H9 (cell line): ENCODE measurements at regions not wholly inside any gene's neighbourhood (a gene's known extent, or its start where the extent isn't known, plus 50 kb on each side); places are given as distances from the start of the nearest gene placed in this dataset.

Experiments used
- DNase-seq: peaks from one replicate; pipeline ENCODE4 v3.0.0-alpha.2; 2017
- H2AFZ ChIP-seq: one replicate; pipeline ENCODE4 v1.6.1; 2013; ENCODE audit warnings: mild to moderate bottlenecking, low read length, control low read depth, moderate library complexity
- H2AK5ac ChIP-seq: 2 replicates; pipeline ENCODE4 v1.6.1; 2013; ENCODE audit warnings: low read length, control low read depth, mixed read lengths; ENCODE audit not compliant: insufficient read length
- H2BK120ac ChIP-seq: one replicate; pipeline ENCODE4 v1.6.1; 2013; ENCODE audit warnings: low read depth, mild to moderate bottlenecking, low read length, control low read depth, inconsistent platforms; ENCODE audit not compliant: poor library complexity, severe bottlenecking
- H2BK12ac ChIP-seq: 2 replicates; pipeline ENCODE4 v1.6.1; 2013; ENCODE audit warnings: low read length, control low read depth, mixed read lengths, low read depth; ENCODE audit not compliant: insufficient read length
- H2BK15ac ChIP-seq: 2 replicates; pipeline ENCODE4 v1.6.1; 2013; ENCODE audit warnings: low read depth, low read length, control low read depth
- H2BK20ac ChIP-seq: one replicate; pipeline ENCODE4 v1.6.1; 2013; ENCODE audit warnings: low read depth, mild to moderate bottlenecking, low read length, control low read depth, inconsistent platforms; ENCODE audit not compliant: poor library complexity, severe bottlenecking
- H2BK5ac ChIP-seq: 2 replicates; pipeline ENCODE4 v1.6.1; 2013; ENCODE audit warnings: low read length, control low read depth, mixed read lengths; ENCODE audit not compliant: insufficient read length
- H3K14ac ChIP-seq: 2 replicates; pipeline ENCODE4 v1.6.1; 2013; ENCODE audit warnings: low read length, control low read depth; ENCODE audit not compliant: insufficient read depth
- H3K18ac ChIP-seq: 2 replicates; pipeline ENCODE4 v1.6.1; 2013; ENCODE audit warnings: low read depth, mild to moderate bottlenecking, mixed read lengths, low read length, control low read depth; ENCODE audit not compliant: insufficient read length
- H3K23ac ChIP-seq: 2 replicates; pipeline ENCODE4 v1.6.1; 2013; ENCODE audit warnings: low read length, control low read depth, mixed read lengths, low read depth; ENCODE audit not compliant: insufficient read length
- H3K23me2 ChIP-seq: 2 replicates; pipeline ENCODE4 v1.6.1; 2013; ENCODE audit warnings: low read depth, mild to moderate bottlenecking, mixed read lengths, low read length, control low read depth; ENCODE audit not compliant: insufficient read length, poor library complexity, severe bottlenecking
- H3K27ac ChIP-seq: 2 replicates; pipeline ENCODE4 v1.5.1; 2013; ENCODE audit warnings: low read length, control low read depth, mixed read lengths, low read depth; ENCODE audit not compliant: insufficient read length
- H3K27me3 ChIP-seq: 2 replicates; pipeline ENCODE4 v1.6.1; 2013; ENCODE audit warnings: low read length, control low read depth, inconsistent platforms; ENCODE audit not compliant: insufficient read depth
- H3K4ac ChIP-seq: 2 replicates; pipeline ENCODE4 v1.6.1; 2013; ENCODE audit warnings: low read depth, mild to moderate bottlenecking, control low read depth, inconsistent platforms, low read length, moderate library complexity
- H3K4me1 ChIP-seq: 2 replicates; pipeline ENCODE4 v1.6.1; 2013; ENCODE audit warnings: low read length, control low read depth, inconsistent platforms; ENCODE audit not compliant: insufficient read depth
- H3K4me2 ChIP-seq: 2 replicates; pipeline ENCODE4 v1.6.1; 2013; ENCODE audit warnings: low read length, control low read depth, mixed read lengths; ENCODE audit not compliant: insufficient read length, insufficient read depth
- H3K56ac ChIP-seq: 2 replicates; pipeline ENCODE4 v1.6.1; 2013; ENCODE audit warnings: low read depth, mild to moderate bottlenecking, mixed read lengths, low read length, control low read depth; ENCODE audit not compliant: insufficient read length
- H3K79me1 ChIP-seq: 2 replicates; pipeline ENCODE4 v1.6.1; 2013; ENCODE audit warnings: low read depth, mild to moderate bottlenecking, moderate library complexity, low read length, control low read depth, inconsistent platforms; ENCODE audit not compliant: insufficient read depth, poor library complexity, severe bottlenecking
- H3K79me2 ChIP-seq: 2 replicates; pipeline ENCODE4 v1.6.1; 2013; ENCODE audit warnings: low read length, control low read depth, inconsistent platforms; ENCODE audit not compliant: insufficient read depth
- H3K9ac ChIP-seq: 2 replicates; pipeline ENCODE4 v1.6.1; 2013; ENCODE audit warnings: low read length, control low read depth, mixed read lengths; ENCODE audit not compliant: insufficient read length; ENCODE audit errors: extremely low read depth
- H3K9me3 ChIP-seq: one replicate; pipeline ENCODE4 v1.6.1; 2013; ENCODE audit warnings: low read depth, low read length, inconsistent platforms; ENCODE audit not compliant: control insufficient read depth
- H3T11ph ChIP-seq: one replicate; pipeline ENCODE4 v1.6.1; 2013; ENCODE audit warnings: mild to moderate bottlenecking, low read length, control low read depth, inconsistent platforms
- H4K20me1 ChIP-seq: one replicate; pipeline ENCODE4 v1.6.1; 2013; ENCODE audit not compliant: control insufficient read depth, insufficient read length, insufficient read depth
- H4K5ac ChIP-seq: 2 replicates; pipeline ENCODE4 v1.6.1; 2013; ENCODE audit warnings: low read depth, mild to moderate bottlenecking, mixed read lengths, low read length, control low read depth; ENCODE audit not compliant: insufficient read length
- H4K8ac ChIP-seq: replicated peaks from 2 replicates; pipeline ENCODE4 v1.6.1; 2013; ENCODE audit warnings: low read length, control low read depth, mixed read lengths, low read depth; ENCODE audit not compliant: insufficient read length
- H4K91ac ChIP-seq: 2 replicates; pipeline ENCODE4 v1.6.1; 2013; ENCODE audit warnings: low read depth, mild to moderate bottlenecking, moderate library complexity, mixed read lengths, low read length, control low read depth; ENCODE audit not compliant: insufficient read length
- H3K27ac Mint-ChIP-seq, 3 experiments: 2 replicates in 2 of 3; 3 replicates in 1 of 3; pipeline ENCODE4 v1.8.0; 2020 to 2021; ENCODE audit warnings: mixed read lengths in 3 of 3, mild to moderate bottlenecking in 1 of 3, moderate library complexity in 1 of 3
- H3K27me3 Mint-ChIP-seq: 2 replicates; pipeline ENCODE4 v1.8.0; 2021; ENCODE audit warnings: low read depth, mild to moderate bottlenecking, moderate library complexity, mixed read lengths
- H3K36me3 Mint-ChIP-seq, 3 experiments: 2 replicates in 2 of 3; 3 replicates in 1 of 3; pipeline ENCODE4 v1.8.0; 2020 to 2021; ENCODE audit warnings: low read depth in 3 of 3, mixed read lengths in 3 of 3; ENCODE audit not compliant: insufficient read depth in 1 of 3
- H3K4me1 Mint-ChIP-seq, 2 experiments: 2 replicates each; pipeline ENCODE4 v1.8.0; 2020; ENCODE audit warnings: mixed read lengths in 2 of 2
- H3K4me3 Mint-ChIP-seq, 2 experiments: 2 replicates in 1 of 2; 3 replicates in 1 of 2; pipeline ENCODE4 v1.8.0; 2020 to 2021; ENCODE audit warnings: mild to moderate bottlenecking in 2 of 2, mixed read lengths in 2 of 2, moderate library complexity in 1 of 2
- H3K9me3 Mint-ChIP-seq, 2 experiments: 2 replicates in 1 of 2; 3 replicates in 1 of 2; pipeline ENCODE4 v1.8.0; 2020; ENCODE audit warnings: mild to moderate bottlenecking in 2 of 2, mixed read lengths in 2 of 2, moderate library complexity in 1 of 2
- CTCF ChIP-seq: fragments of 200-600 bp; sonication (generic); conservative IDR thresholded peaks from 3 replicates; pipeline ENCODE4 v1.8.0; 2021; ENCODE audit warnings: antibody characterized with exemption, mild to moderate bottlenecking
- WGBS: extraction: QIAGEN DNeasy Blood & Tissue Kit; methylation state at CpG from one replicate; pipeline ENCODE4 v1.1.7; 2013; ENCODE audit warnings: missing lambda C conversion rate, low lambda C conversion rate, mixed read lengths; ENCODE audit not compliant: insufficient read length; ENCODE audit errors: extremely low coverage; 5-methylcytosine and 5-hydroxymethylcytosine counted together

- no peak overlapping the region for H3K9ac ChIP-seq
- no peak overlapping the region for H3K27ac Mint-ChIP-seq
- no peaks in the 10 kb centered on the region for H4K20me1 ChIP-seq
- no peaks in the 10 kb centered on the region for H3K9me3 ChIP-seq
- no peak overlapping the region for H3K4ac ChIP-seq
- no peak overlapping the region for H2BK12ac ChIP-seq
- H4K5ac ChIP-seq, result no peak overlapping the region
- H3K27me3 ChIP-seq, result no peaks in the 10 kb centered on the region
- WGBS, result no CpG with 5 or more reads among the region's 4 CpGs
- no peak overlapping the region for H3K4me2 ChIP-seq
- no peak overlapping the region for H3K27ac ChIP-seq
- no peak overlapping the region for H3K23ac ChIP-seq
- no peak overlapping the region for H2AFZ ChIP-seq
- H4K8ac ChIP-seq, result no peak overlapping the region
- no peak overlapping the region for H3K14ac ChIP-seq
- H2BK20ac ChIP-seq, result no peak overlapping the region
- H4K91ac ChIP-seq, result no peak overlapping the region
- no peaks in the 10 kb centered on the region for H3K36me3 Mint-ChIP-seq
- H3K18ac ChIP-seq, result no peak overlapping the region
- no peak overlapping the region for H3K4me3 Mint-ChIP-seq
- no peak overlapping the region for H2BK5ac ChIP-seq
- H3K27me3 Mint-ChIP-seq, result no peaks in the 10 kb centered on the region
- no peaks in the 10 kb centered on the region for H3K4me1 ChIP-seq
- TF ChIP-seq CTCF, result no peak
- no peak overlapping the region for H2AK5ac ChIP-seq
- no peaks in the 10 kb centered on the region for H3K79me2 ChIP-seq
- H2BK15ac ChIP-seq, result no peak overlapping the region
- no peaks in the 10 kb centered on the region for H3K23me2 ChIP-seq
- no peak overlapping the region for H3K56ac ChIP-seq
- H3K79me1 ChIP-seq, result no peaks in the 10 kb centered on the region
- no peaks in the 10 kb centered on the region for H3K4me1 Mint-ChIP-seq
- H3K9me3 Mint-ChIP-seq, result peaks cover 0 to 5% of the 10 kb centered on the region in 2 experiments; a peak in 2 of 5 replicates
- H3T11ph ChIP-seq, result no peak overlapping the region
- no peak for DNase-seq
- H2BK120ac ChIP-seq, result no peak overlapping the region
These were observed 1039.9 kb upstream of the USP15 start for GRCh38 chr12:61220337-61220736.
